HCT116 (cell line): ENCODE measurements at regions not wholly inside any gene's neighbourhood (a gene's known extent, or its start where the extent isn't known, plus 50 kb on each side); places are given as distances from the start of the nearest gene placed in this dataset.

Source experiments
- ATF3 ChIP-seq: IDR thresholded peaks from 2 replicates; pipeline ENCODE4 v1.6.1; 2012
- CTCF ChIP-seq, 3 experiments: fragments of 200-600 bp in 1 of 3; sonication (generic) in 1 of 3; IDR thresholded peaks in 2 of 3; conservative IDR thresholded peaks in 1 of 3; 2 replicates each; pipeline ENCODE4 v1.5.1; 2012 to 2017; ENCODE audit warnings: low read depth in 2 of 3, low read length in 2 of 3, antibody characterized with exemption in 1 of 3, borderline replicate concordance in 1 of 3, control low read depth in 1 of 3, mild to moderate bottlenecking in 1 of 3, mixed read lengths in 1 of 3, mixed run types in 1 of 3, moderate library complexity in 1 of 3; ENCODE audit not compliant: insufficient read depth in 1 of 3
- EGR1 ChIP-seq: IDR thresholded peaks from 2 replicates; pipeline ENCODE4 v1.6.1; 2012; ENCODE audit warnings: low read depth
- EZH2 ChIP-seq: fragments of 200-600 bp; sonication (generic); IDR thresholded peaks from 2 replicates; pipeline ENCODE4 v1.6.1; 2017; ENCODE audit warnings: antibody characterized with exemption, mixed run types
- POLR2A ChIP-seq: IDR thresholded peaks from 2 replicates; pipeline ENCODE4 v1.7.0; 2011; ENCODE audit warnings: borderline replicate concordance; ENCODE audit not compliant: insufficient read depth, insufficient read length; ENCODE audit errors: extremely low read depth
- SIN3A ChIP-seq: IDR thresholded peaks from 2 replicates; pipeline ENCODE4 v1.6.1; 2012; ENCODE audit warnings: low read depth

- TF ChIP-seq CTCF (IDR thresholded peaks at IDR 0.05 in 2 of 3, conservative IDR thresholded peaks at IDR 0.05 in 1 of 3; ENCODE audit: borderline replicate concordance in 1 of 3, insufficient read depth in 1 of 3, low read depth in 2 of 3, low read length in 2 of 3) (no peak), ATF3 (no peak), EZH2 (no peak), POLR2A (no peak), EGR1 (no peak), SIN3A (no peak)
These were observed 513.0 kb upstream of the KLF12 start for GRCh38 chr13:74647211-74647610.
